ACC112 (cell line): ENCODE measurements at regions not wholly inside any gene's neighbourhood (a gene's known extent, or its start where the extent isn't known, plus 50 kb on each side); places are given as distances from the start of the nearest gene placed in this dataset.
"Not testable (repeated sequence)": the region's sequence is repeated elsewhere in the genome, so short reads cannot be mapped to it uniquely, and the experiment has no call there.

Experiments used
- H2AFZ ChIP-seq: fragments of 200-600 bp; sonication (generic); one replicate; pipeline ENCODE4 v1.6.0; 2017; ENCODE audit warnings: antibody characterized with exemption, low read length; ENCODE audit not compliant: unreplicated experiment
- H3K27ac ChIP-seq: fragments of 200-600 bp; sonication (generic); 2 replicates; pipeline ENCODE4 v1.5.1; 2014; ENCODE audit warnings: low read depth, mild to moderate bottlenecking, antibody characterized with exemption, low read length, moderate library complexity
- H3K27me3 ChIP-seq: fragments of 200-600 bp; sonication (generic); 2 replicates; pipeline ENCODE4 v1.6.1; 2014; ENCODE audit warnings: mild to moderate bottlenecking, antibody characterized with exemption, low read length, moderate library complexity, mixed read lengths; ENCODE audit not compliant: insufficient read depth
- H3K36me3 ChIP-seq: fragments of 200-600 bp; sonication (generic); 2 replicates; pipeline ENCODE4 v1.6.1; 2016; ENCODE audit warnings: mild to moderate bottlenecking, antibody characterized with exemption, low read length, moderate library complexity, mixed read lengths; ENCODE audit not compliant: insufficient read depth
- H3K4me1 ChIP-seq: fragments of 200-600 bp; sonication (generic); one replicate; pipeline ENCODE4 v1.6.1; 2016; ENCODE audit warnings: low read length, mixed read lengths; ENCODE audit not compliant: insufficient read depth, unreplicated experiment, control insufficient read depth
- H3K4me3 ChIP-seq: fragments of 200-600 bp; sonication (generic); 2 replicates; pipeline ENCODE4 v1.5.1; 2014; ENCODE audit warnings: mild to moderate bottlenecking, low read depth, low read length
- H3K79me2 ChIP-seq: fragments of 200-600 bp; sonication (generic); one replicate; pipeline ENCODE4 v1.6.0; 2016; ENCODE audit warnings: low read length; ENCODE audit not compliant: control insufficient read depth, unreplicated experiment, insufficient read depth

GRCh38 chr12:76180401-76181277 is 96.2 kb upstream of the NAP1L1 start:
- Histone ChIP-seq H3K79me2 (no peaks in the 10 kb centered on the region), H3K4me3 (no peak overlapping the region), H3K27me3 (no peaks in the 10 kb centered on the region), H3K36me3 (no peaks in the 10 kb centered on the region), H2AFZ (no peak overlapping the region), H3K27ac (no peak overlapping the region), H3K4me1 (peaks cover 16% of the 10 kb centered on the region)

GRCh38 chr12:76178452-76178851 is 94.0 kb upstream of the NAP1L1 start:
- Histone ChIP-seq H3K4me3 (no peak overlapping the region), H3K4me1 (peaks cover 8% of the 10 kb centered on the region), H3K36me3 (no peaks in the 10 kb centered on the region), H3K79me2 (no peaks in the 10 kb centered on the region), H3K27me3 (no peaks in the 10 kb centered on the region), H3K27ac (no peak overlapping the region), H2AFZ (no peak overlapping the region)

- Histone ChIP-seq H3K27me3 (no peaks in the 10 kb centered on the region), H3K79me2 (no peaks in the 10 kb centered on the region)
These were observed 93.3 kb upstream of the NAP1L1 start for GRCh38 chr12:76177821-76178220.

GRCh38 chr12:76176940-76177339 is 92.5 kb upstream of the NAP1L1 start:
- Histone ChIP-seq H3K36me3 (no peaks in the 10 kb centered on the region), H3K4me3 (no peak overlapping the region), H3K27ac (no peak overlapping the region), H3K79me2 (no peaks in the 10 kb centered on the region), H3K4me1 (no peaks in the 10 kb centered on the region), H3K27me3 (no peaks in the 10 kb centered on the region), H2AFZ (no peak overlapping the region)

More at GRCh38 chr12:76177821-76178220, 93.3 kb upstream of the NAP1L1 start:
- peaks cover 2% of the 10 kb centered on the region for H3K4me1 ChIP-seq
- no peak overlapping the region for H3K27ac ChIP-seq
- no peak overlapping the region for H2AFZ ChIP-seq
- H3K36me3 ChIP-seq = no peaks in the 10 kb centered on the region
- H3K4me3 ChIP-seq = no peak overlapping the region

- H3K27me3 ChIP-seq, H3K27ac ChIP-seq, H3K4me1 ChIP-seq, H3K79me2 ChIP-seq, H3K4me3 ChIP-seq, H3K36me3 ChIP-seq, H2AFZ ChIP-seq: not testable (repeated sequence)
These were observed 91.5 kb upstream of the NAP1L1 start for GRCh38 chr12:76175946-76176345.

- Histone ChIP-seq H3K27me3 (no peaks in the 10 kb centered on the region), H3K27ac (no peak overlapping the region), H3K79me2 (no peaks in the 10 kb centered on the region), H2AFZ (no peak overlapping the region), H3K4me3 (no peak overlapping the region), H3K36me3 (no peaks in the 10 kb centered on the region), H3K4me1 (no peaks in the 10 kb centered on the region)
These were observed 89.3 kb upstream of the NAP1L1 start for GRCh38 chr12:76173756-76174155.

GRCh38 chr12:76158518-76159321 is 74.2 kb upstream of the NAP1L1 start:
- Histone ChIP-seq H3K27ac (no peak overlapping the region), H2AFZ (peak overlapping the region; percentile 78), H3K4me1 (peaks cover 4% of the 10 kb centered on the region), H3K27me3 (no peaks in the 10 kb centered on the region), H3K36me3 (no peaks in the 10 kb centered on the region), H3K79me2 (no peaks in the 10 kb centered on the region), H3K4me3 (peak overlapping the region; percentile 63)

- H3K27me3 ChIP-seq = no peaks in the 10 kb centered on the region
- no peaks in the 10 kb centered on the region for H3K36me3 ChIP-seq
- H3K79me2 ChIP-seq = no peaks in the 10 kb centered on the region
- H3K4me3 ChIP-seq = no peak overlapping the region
- no peak overlapping the region for H2AFZ ChIP-seq
- H3K4me1 ChIP-seq = peaks cover 4% of the 10 kb centered on the region
- H3K27ac ChIP-seq = no peak overlapping the region
These were observed 72.2 kb upstream of the NAP1L1 start for GRCh38 chr12:76156726-76157125.

- Histone ChIP-seq H3K4me1 (peaks cover 4% of the 10 kb centered on the region), H3K79me2 (no peaks in the 10 kb centered on the region), H3K27me3 (no peaks in the 10 kb centered on the region), H3K27ac (no peak overlapping the region), H3K4me3 (no peak overlapping the region), H2AFZ (no peak overlapping the region), H3K36me3 (no peaks in the 10 kb centered on the region)
These were observed 71.8 kb upstream of the NAP1L1 start for GRCh38 chr12:76156314-76156713.

- H3K4me1 ChIP-seq = peaks cover 4% of the 10 kb centered on the region
These were observed 70.7 kb upstream of the NAP1L1 start for GRCh38 chr12:76155157-76155670.

More at GRCh38 chr12:76155157-76155670, 70.7 kb upstream of the NAP1L1 start:
- H3K79me2 ChIP-seq = no peaks in the 10 kb centered on the region
- no peaks in the 10 kb centered on the region for H3K27me3 ChIP-seq
- H3K4me3 ChIP-seq = no peak overlapping the region
- H3K36me3 ChIP-seq = no peaks in the 10 kb centered on the region
- H2AFZ ChIP-seq = no peak overlapping the region
- H3K27ac ChIP-seq = no peak overlapping the region
